ENCODE measurements at regions not wholly inside any gene's neighbourhood (a gene's known extent, or its start where the extent isn't known, plus 50 kb on each side); places are given as distances from the start of the nearest gene placed in this dataset.

GRCh38 chr6:4489538-4489937 lies 286.7 kb upstream of the CDYL start:
- no peak for TF ChIP-seq SUZ12 (IDR thresholded peaks at IDR 0.05)
- TF ChIP-seq SP1 (IDR thresholded peaks at IDR 0.05): no peak
- TF ChIP-seq ARNT (IDR thresholded peaks at IDR 0.05): no peak
- TF ChIP-seq FOXA1 (IDR thresholded peaks at IDR 0.05): no peak
- no peak for TF ChIP-seq FOXK2 (IDR thresholded peaks at IDR 0.05)
- TF ChIP-seq ZNF384 (IDR thresholded peaks at IDR 0.05): no peak
- no peak for TF ChIP-seq HDGF (IDR thresholded peaks at IDR 0.05; ENCODE audit: borderline replicate concordance)
- TF ChIP-seq ELF4 (IDR thresholded peaks at IDR 0.05): no peak
- CTCF ChIA-PET: no interaction called here
- DNase-seq (ENCODE audit: extremely low spot score): no peak
- POLR2A ChIA-PET: no interaction called here

GRCh38 chr6:4488389-4488788 lies 287.8 kb upstream of the CDYL start:
- TF ChIP-seq FOXA1 (IDR thresholded peaks at IDR 0.05) (no peak), PKNOX1 (IDR thresholded peaks at IDR 0.05) (no peak), SUZ12 (IDR thresholded peaks at IDR 0.05) (no peak), FOXK2 (IDR thresholded peaks at IDR 0.05) (no peak)
- DNase-seq (ENCODE audit: extremely low spot score): no peak
- ChIA-PET CTCF (no interaction called here), POLR2A (no interaction called here)

DNA sequence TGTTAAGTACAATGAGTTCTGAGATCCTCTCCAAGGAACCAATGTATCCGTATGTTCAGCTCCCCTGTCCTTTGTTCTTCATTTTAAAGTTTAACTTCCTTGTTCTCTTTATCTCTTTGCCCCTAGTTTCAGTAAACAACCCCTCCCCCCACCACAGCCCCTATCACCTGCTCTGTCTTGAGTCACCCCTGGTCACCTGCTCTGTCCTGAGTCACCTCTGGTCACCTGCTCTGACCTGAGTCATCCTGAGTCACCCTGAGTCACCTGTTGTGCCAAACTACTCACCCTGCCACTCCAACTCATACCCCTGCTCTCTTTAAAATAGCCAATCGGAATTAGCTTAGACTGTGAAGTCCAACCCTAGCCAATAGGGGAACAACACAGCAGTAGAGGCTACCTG lies 288.7 kb upstream of the CDYL start:
- CTCF ChIA-PET: interaction anchor here (0.7 kb wide), 1 partner anchor 128 kb away, joined by 3 read pairs; no protein-coding TSS in a partner anchor
- DNase-seq (ENCODE audit: extremely low spot score): no peak
- TF ChIP-seq ZNF384 (IDR thresholded peaks at IDR 0.05) (no peak), SP1 (IDR thresholded peaks at IDR 0.05) (no peak), FOXK2 (IDR thresholded peaks at IDR 0.05) (no peak), BHLHE40 (IDR thresholded peaks at IDR 0.05; ENCODE audit: borderline replicate concordance) (no peak), FOXM1 (IDR thresholded peaks at IDR 0.05; ENCODE audit: borderline replicate concordance) (no peak), TARDBP (IDR thresholded peaks at IDR 0.05) (no peak), PKNOX1 (IDR thresholded peaks at IDR 0.05) (no peak), FOXA1 (IDR thresholded peaks at IDR 0.05) (no peak), L3MBTL2 (conservative IDR thresholded peaks at IDR 0.05) (no peak), LEF1 (IDR thresholded peaks at IDR 0.05; ENCODE audit: borderline replicate concordance) (no peak), HDGF (IDR thresholded peaks at IDR 0.05; ENCODE audit: borderline replicate concordance) (no peak), NFRKB (IDR thresholded peaks at IDR 0.05) (no peak), ARNT (IDR thresholded peaks at IDR 0.05) (no peak), ELF4 (IDR thresholded peaks at IDR 0.05) (no peak), SUZ12 (IDR thresholded peaks at IDR 0.05) (no peak), CTBP1 (IDR thresholded peaks at IDR 0.05; ENCODE audit: borderline replicate concordance) (no peak)
- POLR2A ChIA-PET: no interaction called here

DNA sequence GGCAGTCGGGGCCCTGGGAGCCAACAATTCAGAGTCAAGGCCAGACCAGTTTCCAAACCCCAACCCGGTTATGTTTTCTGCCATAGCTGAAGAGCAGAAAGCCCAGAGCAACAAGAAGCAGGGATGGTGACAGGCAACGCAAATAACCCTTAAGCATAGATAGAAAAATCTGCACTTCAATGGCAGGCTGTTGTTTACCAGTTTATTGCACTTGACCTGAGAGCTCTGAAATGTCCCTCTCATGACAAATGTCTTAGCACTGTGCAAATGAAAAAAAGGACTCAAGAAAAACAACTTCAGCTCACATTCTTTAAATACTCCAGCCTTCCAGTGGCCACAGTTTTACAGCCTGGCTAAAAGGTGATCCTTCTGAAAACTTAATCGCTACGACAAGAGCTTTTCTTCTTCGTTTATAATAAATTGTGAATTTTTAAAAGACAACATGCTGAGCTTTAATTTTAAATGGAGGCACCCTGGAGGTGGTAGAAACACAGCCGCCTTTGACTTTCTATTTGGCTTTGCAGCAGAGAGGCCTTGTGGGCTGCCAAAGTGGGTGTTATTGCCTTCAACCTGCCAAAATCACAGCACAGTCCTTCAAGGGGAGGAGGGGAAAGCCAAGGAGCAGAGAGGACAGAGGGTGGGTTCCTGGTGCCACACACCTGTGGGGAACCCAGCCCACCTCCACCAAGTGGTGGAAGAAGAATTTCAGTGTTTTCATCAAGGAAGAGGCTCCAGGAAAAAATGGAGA lies 289.5 kb upstream of the CDYL start:
- DNase-seq (ENCODE audit: extremely low spot score): no peak
- ChIA-PET POLR2A (no interaction called here), CTCF (interaction anchor here (0.7 kb wide), 1 partner anchor 129 kb away, joined by 3 read pairs; no protein-coding TSS in a partner anchor)

GRCh38 chr6:4485735-4486134 lies 290.5 kb upstream of the CDYL start:
- POLR2A ChIA-PET: no interaction called here
- CTCF ChIA-PET: no interaction called here
- no peak for DNase-seq (ENCODE audit: extremely low spot score)
- no peak for TF ChIP-seq SUZ12 (IDR thresholded peaks at IDR 0.05)
- TF ChIP-seq ELF4 (IDR thresholded peaks at IDR 0.05): no peak
- TF ChIP-seq NFRKB (IDR thresholded peaks at IDR 0.05): no peak
- TF ChIP-seq PKNOX1 (IDR thresholded peaks at IDR 0.05): no peak
- TF ChIP-seq FOXK2 (IDR thresholded peaks at IDR 0.05): no peak
- TF ChIP-seq BHLHE40 (IDR thresholded peaks at IDR 0.05; ENCODE audit: borderline replicate concordance): no peak
- no peak for TF ChIP-seq FOXA1 (IDR thresholded peaks at IDR 0.05)
- no peak for TF ChIP-seq LEF1 (IDR thresholded peaks at IDR 0.05; ENCODE audit: borderline replicate concordance)
- no peak for TF ChIP-seq HDGF (IDR thresholded peaks at IDR 0.05; ENCODE audit: borderline replicate concordance)
- TF ChIP-seq TARDBP (IDR thresholded peaks at IDR 0.05): no peak
- TF ChIP-seq L3MBTL2 (conservative IDR thresholded peaks at IDR 0.05): no peak
- TF ChIP-seq ARNT (IDR thresholded peaks at IDR 0.05): no peak

More for the DNA sequence above, 289.5 kb upstream of the CDYL start:
- no peak for TF ChIP-seq ELF4 (IDR thresholded peaks at IDR 0.05)
- no peak for TF ChIP-seq CTBP1 (IDR thresholded peaks at IDR 0.05; ENCODE audit: borderline replicate concordance)
- TF ChIP-seq ZNF384 (IDR thresholded peaks at IDR 0.05): no peak
- no peak for TF ChIP-seq PKNOX1 (IDR thresholded peaks at IDR 0.05)
- no peak for TF ChIP-seq ARNT (IDR thresholded peaks at IDR 0.05)

GRCh38 chr6:4482461-4482860 lies 293.7 kb upstream of the CDYL start:
- TF ChIP-seq NFRKB (IDR thresholded peaks at IDR 0.05) (no peak), FOXM1 (IDR thresholded peaks at IDR 0.05; ENCODE audit: borderline replicate concordance) (no peak), ARNT (IDR thresholded peaks at IDR 0.05) (no peak), SUZ12 (IDR thresholded peaks at IDR 0.05) (no peak), L3MBTL2 (conservative IDR thresholded peaks at IDR 0.05) (no peak), TARDBP (IDR thresholded peaks at IDR 0.05) (no peak), LEF1 (IDR thresholded peaks at IDR 0.05; ENCODE audit: borderline replicate concordance) (no peak), FOXA1 (IDR thresholded peaks at IDR 0.05) (no peak), SP1 (IDR thresholded peaks at IDR 0.05) (no peak), BHLHE40 (IDR thresholded peaks at IDR 0.05; ENCODE audit: borderline replicate concordance) (no peak), FOXK2 (IDR thresholded peaks at IDR 0.05) (no peak), HDGF (IDR thresholded peaks at IDR 0.05; ENCODE audit: borderline replicate concordance) (no peak), ZNF384 (IDR thresholded peaks at IDR 0.05) (no peak), PKNOX1 (IDR thresholded peaks at IDR 0.05) (no peak)
- CTCF ChIA-PET: no interaction called here
- DNase-seq (ENCODE audit: extremely low spot score): no peak
- POLR2A ChIA-PET: no interaction called here

All from HEK293T (cell line).